SK-N-SH (cell line): ENCODE measurements at regions not wholly inside any gene's neighbourhood (a gene's known extent, or its start where the extent isn't known, plus 50 kb on each side); places are given as distances from the start of the nearest gene placed in this dataset.

Source experiments
- CTCF ChIA-PET: fragments of 300-600, 350-600 bp; formaldehyde crosslinking; extraction: SDS; loops from one replicate; lab custom pipeline; 2021; lab: Yijun Ruan, JAX
- POLR2A ChIA-PET: fragments of 350-600 bp; sonication (Branson Sonifier 250); formaldehyde crosslinking; extraction: SDS; loops from one replicate; lab custom pipeline; 2020; ENCODE audit warnings: antibody characterized with exemption, inconsistent platforms; lab: Yijun Ruan, JAX
- DNase-seq: peaks from one replicate; pipeline ENCODE4 v3.0.0; 2012
- H2AFZ ChIP-seq: fragments of 200-600 bp; sonication (generic); 2 replicates; pipeline ENCODE4 v1.8.1; 2016; ENCODE audit warnings: antibody characterized with exemption, mild to moderate bottlenecking, low read depth
- H3F3A ChIP-seq: fragments of 200-600 bp; sonication (generic); replicated peaks from 2 replicates; pipeline ENCODE3; 2016; ENCODE audit warnings: antibody characterized with exemption, mild to moderate bottlenecking; ENCODE audit not compliant: insufficient read depth
- H3K27ac ChIP-seq, 2 experiments: fragments of 200-500 bp in 1 of 2; fragments of 200-600 bp in 1 of 2; sonication (Bioruptor generic) in 1 of 2; sonication (generic), shearing (Covaris generic) in 1 of 2; 2 replicates each; pipeline versions ENCODE4 v1.5.1 to v1.6.1; 2014 to 2016; ENCODE audit warnings: low read depth in 2 of 2, inconsistent platforms in 1 of 2, low read length in 1 of 2, mild to moderate bottlenecking in 1 of 2, mixed read lengths in 1 of 2
- H3K27me3 ChIP-seq: fragments of 200-600 bp; sonication (generic), shearing (Covaris generic); 2 replicates; pipeline ENCODE4 v1.6.1; 2016; ENCODE audit warnings: mixed run types; ENCODE audit not compliant: insufficient read depth
- H3K36me3 ChIP-seq, 2 experiments: fragments of 200-500 bp in 1 of 2; fragments of 200-600 bp in 1 of 2; sonication (Bioruptor generic) in 1 of 2; sonication (generic) in 1 of 2; replicated peaks in 1 of 2; 2 replicates each; pipeline versions ENCODE3 to v1.5.1; 2014 to 2016; ENCODE audit warnings: low read length in 1 of 2, mild to moderate bottlenecking in 1 of 2; ENCODE audit not compliant: insufficient read depth in 2 of 2, control insufficient read depth in 1 of 2
- H3K4me1 ChIP-seq, 2 experiments: fragments of 200-500 bp in 1 of 2; fragments of 200-600 bp in 1 of 2; sonication (Bioruptor generic) in 1 of 2; sonication (generic), shearing (Covaris generic) in 1 of 2; 2 replicates each; pipeline versions ENCODE4 v1.5.1 to v1.6.1; 2014 to 2016; ENCODE audit warnings: low read depth in 1 of 2, low read length in 1 of 2, mixed run types in 1 of 2; ENCODE audit not compliant: insufficient read depth in 2 of 2, control insufficient read depth in 1 of 2
- H3K4me2 ChIP-seq: fragments of 200-600 bp; sonication (generic), shearing (Covaris generic); 2 replicates; pipeline ENCODE4 v1.6.1; 2017; ENCODE audit warnings: mixed run types
- H3K4me3 ChIP-seq, 2 experiments: fragments of 200-500 bp in 1 of 2; fragments of 200-600 bp in 1 of 2; sonication (Bioruptor generic) in 1 of 2; sonication (generic), shearing (Covaris generic) in 1 of 2; 2 replicates each; pipeline versions ENCODE4 v1.5.1 to v1.8.1; 2014 to 2016; ENCODE audit warnings: low read depth in 2 of 2, inconsistent platforms in 1 of 2, low read length in 1 of 2, mild to moderate bottlenecking in 1 of 2, mixed read lengths in 1 of 2, moderate library complexity in 1 of 2
- H3K79me2 ChIP-seq: fragments of 200-600 bp; sonication (generic); 2 replicates; pipeline ENCODE4 v1.8.1; 2017; ENCODE audit warnings: mild to moderate bottlenecking; ENCODE audit not compliant: insufficient read depth
- H3K9ac ChIP-seq: fragments of 200-600 bp; sonication (generic); 2 replicates; pipeline ENCODE4 v1.6.1; 2017; ENCODE audit warnings: mixed run types
- H3K9me2 ChIP-seq: fragments of 200-600 bp; sonication (generic); 2 replicates; pipeline ENCODE4 v1.6.1; 2017; ENCODE audit warnings: mixed run types
- H3K9me3 ChIP-seq: fragments of 200-600 bp; sonication (generic); 2 replicates; pipeline ENCODE4 v1.6.1; 2017; ENCODE audit warnings: mixed run types, mild to moderate bottlenecking, moderate library complexity
- H4K20me1 ChIP-seq: fragments of 200-600 bp; sonication (generic); 2 replicates; pipeline ENCODE4 v1.6.1; 2017; ENCODE audit warnings: mild to moderate bottlenecking, mixed run types; ENCODE audit not compliant: insufficient read depth
- EZH2phosphoT487 ChIP-seq: fragments of 200-600 bp; sonication (generic); IDR thresholded peaks from 2 replicates; pipeline ENCODE4 v1.6.1; 2017; ENCODE audit warnings: low read depth, mixed run types, mild to moderate bottlenecking, antibody characterized with exemption, moderate library complexity, borderline replicate concordance
- FOSL2 ChIP-seq: IDR thresholded peaks from 2 replicates; pipeline ENCODE4 v1.4.0; 2012; ENCODE audit warnings: low read depth, mild to moderate bottlenecking, moderate library complexity, borderline replicate concordance
- FOXJ3 ChIP-seq: sonication (generic); formaldehyde crosslinking; IDR thresholded peaks from 2 replicates; pipeline ENCODE4 v1.5.1; 2020; ENCODE audit warnings: mild to moderate bottlenecking, missing genetic modification reagents
- NRF1 ChIP-seq: IDR thresholded peaks from 2 replicates; pipeline ENCODE4 v1.6.1; 2012; ENCODE audit warnings: low read depth, mild to moderate bottlenecking, low read length
- POLR2AphosphoS5 ChIP-seq: IDR thresholded peaks from 2 replicates; pipeline ENCODE4 v1.6.1; 2012; ENCODE audit warnings: low read depth, low read length
- RAD21 ChIP-seq: IDR thresholded peaks from 2 replicates; pipeline ENCODE4 v1.6.1; 2012; ENCODE audit warnings: mild to moderate bottlenecking, low read length
- RCOR1 ChIP-seq: fragments of 150-350 bp; IDR thresholded peaks from 2 replicates; pipeline ENCODE4 v1.6.1; 2017; ENCODE audit warnings: antibody characterized with exemption, low read length
- RFX5 ChIP-seq: IDR thresholded peaks from 2 replicates; pipeline ENCODE4 v1.6.1; 2012; ENCODE audit warnings: mild to moderate bottlenecking, improper control_type of control experiment, low read length
- SMC3 ChIP-seq: IDR thresholded peaks from 2 replicates; pipeline ENCODE4 v1.6.1; 2012; ENCODE audit warnings: low read depth, low read length, improper control_type of control experiment
- TCF12 ChIP-seq: IDR thresholded peaks from 2 replicates; pipeline ENCODE4 v1.4.0; 2012
- TEAD4 ChIP-seq: IDR thresholded peaks from 2 replicates; pipeline ENCODE4 v1.4.0; 2012; ENCODE audit warnings: mild to moderate bottlenecking, borderline replicate concordance; ENCODE audit not compliant: insufficient read depth
- YY1 ChIP-seq: IDR thresholded peaks from 2 replicates; pipeline ENCODE4 v1.4.0; 2012; ENCODE audit warnings: low read depth, mild to moderate bottlenecking
- WGBS: methylation state at CpG from one replicate; pipeline ENCODE4 v1.1.6; 2017; ENCODE audit warnings: low lambda C conversion rate; 5-methylcytosine and 5-hydroxymethylcytosine counted together
- TF ChIP-seq, protein P1 (sequence below): fragments of 150-350 bp; IDR thresholded peaks from 2 replicates; pipeline ENCODE4 v1.6.1; 2016; ENCODE audit warnings: mild to moderate bottlenecking, low read depth, low read length
- TF ChIP-seq, protein P2 (sequence below): IDR thresholded peaks from 2 replicates; pipeline ENCODE4 v1.4.0; 2012; ENCODE audit warnings: low read depth, borderline replicate concordance
- TF ChIP-seq, protein P3 (sequence below): IDR thresholded peaks from 2 replicates; pipeline ENCODE4 v1.4.0; 2012; ENCODE audit warnings: low read depth, borderline replicate concordance
- TF ChIP-seq, protein P4 (sequence below): IDR thresholded peaks from 2 replicates; pipeline ENCODE4 v1.4.0; 2012; ENCODE audit warnings: low read depth

DNA sequence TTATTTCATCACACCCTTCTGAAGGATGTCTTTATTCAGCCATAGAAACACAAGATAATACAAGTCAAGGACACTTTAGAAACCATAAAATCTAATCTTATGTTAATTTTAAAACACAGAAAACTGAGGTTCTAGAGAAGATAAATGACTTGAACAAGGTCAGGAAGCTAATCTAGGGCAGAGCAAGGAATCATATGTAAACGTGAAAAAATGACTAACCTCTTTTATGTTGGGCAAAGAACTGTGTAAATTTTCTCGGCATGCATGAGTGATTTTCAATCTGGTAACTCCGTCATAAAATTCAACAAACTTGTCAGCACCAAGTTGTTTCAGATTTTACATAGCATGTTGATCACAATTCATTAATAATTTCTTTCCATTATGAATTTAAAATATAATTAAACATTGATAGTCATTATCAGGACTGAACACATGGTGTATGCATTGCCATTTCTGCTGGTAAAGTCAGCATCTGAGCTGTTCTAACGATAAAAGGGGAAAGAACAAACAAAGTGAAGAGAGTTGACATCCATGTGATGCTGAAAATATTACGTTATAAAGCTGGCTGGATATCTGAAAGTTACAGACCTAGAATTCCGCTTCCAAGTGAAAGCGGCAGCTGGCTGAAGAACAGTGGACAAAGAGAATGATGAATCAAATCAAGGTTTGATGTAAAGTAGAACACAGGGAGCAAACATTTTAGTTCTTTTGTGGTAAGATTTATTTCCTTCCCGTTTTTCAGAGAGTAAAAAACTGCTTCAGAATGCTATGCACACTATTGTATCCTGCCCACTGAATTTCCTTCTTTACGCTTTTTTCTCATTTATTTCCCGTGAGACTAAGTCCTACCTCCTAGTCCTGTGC is 1037.4 kb upstream of the TMPRSS15 start:
- TF ChIP-seq, protein P1, sequence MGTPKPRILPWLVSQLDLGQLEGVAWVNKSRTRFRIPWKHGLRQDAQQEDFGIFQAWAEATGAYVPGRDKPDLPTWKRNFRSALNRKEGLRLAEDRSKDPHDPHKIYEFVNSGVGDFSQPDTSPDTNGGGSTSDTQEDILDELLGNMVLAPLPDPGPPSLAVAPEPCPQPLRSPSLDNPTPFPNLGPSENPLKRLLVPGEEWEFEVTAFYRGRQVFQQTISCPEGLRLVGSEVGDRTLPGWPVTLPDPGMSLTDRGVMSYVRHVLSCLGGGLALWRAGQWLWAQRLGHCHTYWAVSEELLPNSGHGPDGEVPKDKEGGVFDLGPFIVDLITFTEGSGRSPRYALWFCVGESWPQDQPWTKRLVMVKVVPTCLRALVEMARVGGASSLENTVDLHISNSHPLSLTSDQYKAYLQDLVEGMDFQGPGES, result no peak
- TF ChIP-seq TEAD4, result no peak
- TF ChIP-seq POLR2AphosphoS5, result no peak
- TF ChIP-seq NRF1, result no peak
- TF ChIP-seq FOXJ3 (CRISPR knock-in tag), result no peak
- TF ChIP-seq, protein P2, sequence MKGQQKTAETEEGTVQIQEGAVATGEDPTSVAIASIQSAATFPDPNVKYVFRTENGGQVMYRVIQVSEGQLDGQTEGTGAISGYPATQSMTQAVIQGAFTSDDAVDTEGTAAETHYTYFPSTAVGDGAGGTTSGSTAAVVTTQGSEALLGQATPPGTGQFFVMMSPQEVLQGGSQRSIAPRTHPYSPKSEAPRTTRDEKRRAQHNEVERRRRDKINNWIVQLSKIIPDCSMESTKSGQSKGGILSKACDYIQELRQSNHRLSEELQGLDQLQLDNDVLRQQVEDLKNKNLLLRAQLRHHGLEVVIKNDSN, result no peak
- TF ChIP-seq, protein P3, sequence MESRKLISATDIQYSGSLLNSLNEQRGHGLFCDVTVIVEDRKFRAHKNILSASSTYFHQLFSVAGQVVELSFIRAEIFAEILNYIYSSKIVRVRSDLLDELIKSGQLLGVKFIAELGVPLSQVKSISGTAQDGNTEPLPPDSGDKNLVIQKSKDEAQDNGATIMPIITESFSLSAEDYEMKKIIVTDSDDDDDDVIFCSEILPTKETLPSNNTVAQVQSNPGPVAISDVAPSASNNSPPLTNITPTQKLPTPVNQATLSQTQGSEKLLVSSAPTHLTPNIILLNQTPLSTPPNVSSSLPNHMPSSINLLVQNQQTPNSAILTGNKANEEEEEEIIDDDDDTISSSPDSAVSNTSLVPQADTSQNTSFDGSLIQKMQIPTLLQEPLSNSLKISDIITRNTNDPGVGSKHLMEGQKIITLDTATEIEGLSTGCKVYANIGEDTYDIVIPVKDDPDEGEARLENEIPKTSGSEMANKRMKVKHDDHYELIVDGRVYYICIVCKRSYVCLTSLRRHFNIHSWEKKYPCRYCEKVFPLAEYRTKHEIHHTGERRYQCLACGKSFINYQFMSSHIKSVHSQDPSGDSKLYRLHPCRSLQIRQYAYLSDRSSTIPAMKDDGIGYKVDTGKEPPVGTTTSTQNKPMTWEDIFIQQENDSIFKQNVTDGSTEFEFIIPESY, result no peak
- TF ChIP-seq RFX5, result no peak
- TF ChIP-seq RAD21, result no peak
- no peak for TF ChIP-seq FOSL2
- TF ChIP-seq, protein P4, sequence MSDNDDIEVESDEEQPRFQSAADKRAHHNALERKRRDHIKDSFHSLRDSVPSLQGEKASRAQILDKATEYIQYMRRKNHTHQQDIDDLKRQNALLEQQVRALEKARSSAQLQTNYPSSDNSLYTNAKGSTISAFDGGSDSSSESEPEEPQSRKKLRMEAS, result no peak
- no peak for TF ChIP-seq EZH2phosphoT487
- TF ChIP-seq TCF12, result no peak
- no peak for TF ChIP-seq SMC3
- no peak for TF ChIP-seq YY1
- no peak for TF ChIP-seq RCOR1
- TF ChIP-seq, all 33 proteins: peak for 0
- H3K4me3 ChIP-seq, result no peak overlapping the region
- H3K36me3 ChIP-seq, result no peaks in the 10 kb centered on the region
- H3K79me2 ChIP-seq, result no peaks in the 10 kb centered on the region
- no peak overlapping the region for H3K9ac ChIP-seq
- H3K9me3 ChIP-seq, result no peaks in the 10 kb centered on the region
- no peaks in the 10 kb centered on the region; the same call in 1 of the 2 replicates for H3K9me2 ChIP-seq
- no peaks in the 10 kb centered on the region for H3K4me1 ChIP-seq
- H4K20me1 ChIP-seq, result no peaks in the 10 kb centered on the region
- no peak overlapping the region for H2AFZ ChIP-seq
- WGBS, result 7% methylated on average over 10 of the region's 10 CpGs
- H3K4me2 ChIP-seq, result no peak overlapping the region
- H3F3A ChIP-seq, result no peaks in the 10 kb centered on the region
- POLR2A ChIA-PET, result no interaction called here
- H3K27me3 ChIP-seq, result no peaks in the 10 kb centered on the region
- CTCF ChIA-PET, result no interaction called here
- DNase-seq, result no peak
- no peak overlapping the region for H3K27ac ChIP-seq
